Head of caudate nucleus (tissue), 42 donors: ENCODE measurements at regions not wholly inside any gene's neighbourhood (a gene's known extent, or its start where the extent isn't known, plus 50 kb on each side); places are given as distances from the start of the nearest gene placed in this dataset.

Experiments
- DNase-seq, 42 donors: peaks; one replicate each; pipeline versions ENCODE4 v3.0.0 to v3.0.0-alpha.2; 2020 to 2021; ENCODE audit warnings: mixed read lengths in 7 of 42
- intact Hi-C: fragments of 100-400 bp; cut with DNase I; formaldehyde crosslinking; loops from one replicate; pipeline ENCODE4 v1.15.0; 2022

- DNase-seq = no peak
- intact Hi-C loops = no loop called here
Measured at GRCh38 chr11:13862845-13863392, 99.6 kb upstream of the SPON1 start.

- intact Hi-C loops = no loop called here
- no peak for DNase-seq
Measured at GRCh38 chr11:13868710-13869397, 93.7 kb upstream of the SPON1 start.

GRCh38 chr11:13869398-13869886, 93.1 kb upstream of the SPON1 start:
- no peak for DNase-seq

GRCh38 chr11:13874597-13874996, 87.9 kb upstream of the SPON1 start:
- peak in 1 of 42 donors; percentile 9 for DNase-seq
- intact Hi-C loops = no loop called here

More at GRCh38 chr11:13869398-13869886, 93.1 kb upstream of the SPON1 start:
- intact Hi-C loops = no loop called here

- intact Hi-C loops = no loop called here
- DNase-seq = no peak
Measured at GRCh38 chr11:13875643-13876042, 86.9 kb upstream of the SPON1 start.

DNA sequence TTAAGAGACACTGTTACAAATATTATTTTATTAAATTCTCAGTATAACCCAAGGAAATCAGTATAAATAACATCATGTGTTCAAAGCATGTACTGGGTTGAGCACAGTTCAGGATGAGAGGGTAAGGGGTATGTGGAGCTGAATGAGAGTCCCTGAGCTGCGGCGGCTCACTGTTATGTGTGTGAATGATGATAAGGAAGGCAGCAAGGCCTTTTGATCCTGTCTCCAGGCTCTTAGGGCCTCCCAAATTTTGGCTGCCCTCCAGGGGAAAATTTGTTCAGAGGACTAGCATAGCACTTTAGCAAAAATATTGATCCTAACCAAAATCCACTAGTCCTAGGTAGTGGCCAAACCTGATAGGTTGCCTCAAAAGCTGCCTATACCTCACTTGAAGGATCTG, 86.1 kb upstream of the SPON1 start:
- intact Hi-C loops = no loop called here

GRCh38 chr11:13878077-13878476, 84.4 kb upstream of the SPON1 start:
- intact Hi-C loops = no loop called here
- DNase-seq = no peak

More for the DNA sequence above, 86.1 kb upstream of the SPON1 start:
- DNase-seq = no peak

- intact Hi-C loops = no loop called here
- no peak for DNase-seq
Measured at GRCh38 chr11:13880634-13881033, 81.9 kb upstream of the SPON1 start.

DNA sequence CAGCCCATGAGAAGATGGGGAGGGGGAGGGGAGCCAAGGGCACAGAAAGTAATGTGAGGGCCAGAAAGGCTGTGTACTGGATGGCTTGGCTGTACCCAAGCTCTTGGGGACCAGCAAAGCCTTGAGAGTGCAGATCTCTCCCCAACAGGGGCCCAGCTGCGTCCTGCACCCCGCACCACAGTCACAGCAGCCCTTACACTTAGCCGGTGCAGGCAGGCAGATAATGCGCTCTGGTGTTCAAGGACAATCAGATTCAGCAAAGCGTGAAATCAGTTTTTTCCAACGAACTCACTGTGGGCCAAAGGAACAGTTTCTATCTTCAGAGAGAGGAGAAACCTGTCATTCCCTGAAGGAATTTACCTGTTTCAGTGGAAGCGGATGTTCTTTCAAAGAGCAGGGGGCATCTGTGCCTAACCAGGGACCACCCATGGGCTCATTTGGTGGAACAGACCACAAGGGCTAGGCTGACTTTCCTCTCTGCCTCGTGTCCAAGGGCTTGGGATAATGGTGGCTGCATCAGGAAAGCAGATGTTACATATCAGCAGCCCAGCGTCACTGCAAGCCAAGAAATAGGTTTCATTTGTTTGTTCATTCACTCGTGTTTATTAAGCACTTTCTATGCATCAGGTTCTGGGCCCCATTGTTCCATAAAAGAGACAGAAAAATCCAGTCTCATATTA, 81.2 kb upstream of the SPON1 start:
- intact Hi-C loops = no loop called here
- DNase-seq = no peak

GRCh38 chr11:13883042-13883441, 79.5 kb upstream of the SPON1 start:
- intact Hi-C loops = no loop called here
- no peak for DNase-seq

GRCh38 chr11:13883589-13883988, 78.9 kb upstream of the SPON1 start:
- no peak for DNase-seq
- intact Hi-C loops = no loop called here

GRCh38 chr11:13884158-13884799, 78.2 kb upstream of the SPON1 start:
- DNase-seq = no peak
- intact Hi-C loops = no loop called here

GRCh38 chr11:13885083-13885482, 77.4 kb upstream of the SPON1 start:
- intact Hi-C loops = no loop called here
- no peak for DNase-seq

DNA sequence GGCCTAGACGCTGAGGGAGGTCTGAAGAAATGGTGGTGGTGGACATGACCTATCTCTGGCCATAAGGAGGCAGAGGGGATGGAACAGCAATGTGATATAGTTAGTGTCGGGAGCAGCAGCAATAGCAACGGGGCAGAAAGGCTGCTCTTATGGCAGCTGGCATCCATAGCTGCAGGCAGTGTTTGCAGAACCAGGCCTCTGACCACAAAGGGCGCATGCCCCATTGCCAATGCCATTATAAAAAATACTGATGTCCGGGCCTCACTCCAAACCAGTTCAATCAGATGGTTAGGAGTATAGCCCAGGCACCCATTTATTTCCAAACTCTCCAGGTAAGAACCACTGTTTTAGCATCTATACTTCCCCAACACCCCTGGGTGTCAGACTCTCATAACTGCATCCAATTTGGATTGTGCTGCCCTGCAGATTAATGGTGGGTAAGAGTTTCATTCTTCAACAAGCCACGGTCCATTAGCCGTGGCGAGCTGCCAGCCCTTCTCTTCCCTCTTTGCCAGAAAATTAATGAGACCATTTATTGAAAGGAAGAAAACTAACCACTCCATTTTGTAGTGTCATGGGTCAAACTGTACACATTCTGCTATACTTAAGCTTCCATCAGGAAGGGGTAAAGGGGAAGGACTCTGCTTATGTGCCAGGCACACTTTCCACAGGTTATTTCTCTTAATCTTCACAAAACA, 72.8 kb upstream of the SPON1 start:
- peak in 9 of 42 donors; percentile 11 to 54 (median 24) for DNase-seq
- intact Hi-C loops = no loop called here

- intact Hi-C loops = no loop called here
- DNase-seq = no peak
Measured at GRCh38 chr11:13891911-13892310, 70.6 kb upstream of the SPON1 start.

DNA sequence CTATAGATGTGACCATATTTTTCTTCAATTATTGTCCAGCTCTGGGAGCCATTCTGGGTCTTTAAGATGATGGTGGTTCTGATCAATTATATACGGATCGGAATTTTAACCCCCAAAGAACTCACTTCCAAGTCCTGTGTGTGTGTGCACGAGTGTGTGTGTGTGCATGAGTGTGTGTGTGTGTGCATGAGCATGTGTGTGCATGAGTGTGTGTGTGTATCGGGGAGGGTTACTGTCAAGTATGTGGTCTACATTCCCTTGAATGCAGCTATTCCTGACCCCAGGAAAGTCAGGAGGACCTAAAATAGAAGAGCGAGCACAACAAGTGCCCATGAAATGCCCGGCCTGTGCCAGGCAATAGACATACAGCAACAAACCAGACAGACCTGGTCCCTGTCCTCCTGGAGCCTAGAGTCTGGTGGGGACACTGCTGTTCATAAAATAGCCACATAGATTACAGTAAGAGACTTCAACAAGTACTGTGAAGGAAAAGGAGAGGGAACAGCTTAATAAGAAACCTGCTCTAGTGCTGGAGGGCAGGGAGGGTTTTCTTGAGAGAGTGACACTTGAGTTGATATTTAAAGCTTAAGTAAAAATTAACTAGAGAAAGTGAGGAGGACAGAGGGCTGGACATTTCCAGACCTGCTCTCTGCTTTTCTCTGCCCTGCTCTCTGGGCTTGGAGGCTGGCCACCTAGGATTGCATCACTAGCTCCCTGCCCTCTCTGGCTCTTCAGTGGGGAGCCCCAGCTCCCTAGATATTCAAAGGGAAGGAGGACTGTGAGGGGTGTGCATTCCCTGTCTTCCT, 66.1 kb upstream of the SPON1 start:
- no peak for DNase-seq
- intact Hi-C loops = no loop called here

DNA sequence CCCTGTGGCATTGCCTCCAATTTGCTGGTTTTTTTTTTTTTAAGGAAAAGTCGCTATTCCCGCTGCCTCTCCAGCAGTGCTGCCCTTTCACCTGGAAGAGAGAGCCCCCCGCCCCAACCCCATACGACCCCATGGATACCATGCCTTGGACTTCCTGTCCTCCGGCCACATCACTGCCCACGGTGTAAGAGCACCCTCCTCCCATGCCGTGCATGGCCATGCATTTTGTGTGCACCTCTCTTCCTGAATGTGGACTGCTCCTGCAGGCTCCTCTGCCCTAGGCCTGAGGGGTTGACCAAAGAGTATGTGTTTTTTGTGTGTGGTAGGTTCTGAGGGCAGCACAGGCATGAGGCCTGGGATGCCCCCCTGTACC, 65.6 kb upstream of the SPON1 start:
- intact Hi-C loops = no loop called here
- DNase-seq = no peak

DNA sequence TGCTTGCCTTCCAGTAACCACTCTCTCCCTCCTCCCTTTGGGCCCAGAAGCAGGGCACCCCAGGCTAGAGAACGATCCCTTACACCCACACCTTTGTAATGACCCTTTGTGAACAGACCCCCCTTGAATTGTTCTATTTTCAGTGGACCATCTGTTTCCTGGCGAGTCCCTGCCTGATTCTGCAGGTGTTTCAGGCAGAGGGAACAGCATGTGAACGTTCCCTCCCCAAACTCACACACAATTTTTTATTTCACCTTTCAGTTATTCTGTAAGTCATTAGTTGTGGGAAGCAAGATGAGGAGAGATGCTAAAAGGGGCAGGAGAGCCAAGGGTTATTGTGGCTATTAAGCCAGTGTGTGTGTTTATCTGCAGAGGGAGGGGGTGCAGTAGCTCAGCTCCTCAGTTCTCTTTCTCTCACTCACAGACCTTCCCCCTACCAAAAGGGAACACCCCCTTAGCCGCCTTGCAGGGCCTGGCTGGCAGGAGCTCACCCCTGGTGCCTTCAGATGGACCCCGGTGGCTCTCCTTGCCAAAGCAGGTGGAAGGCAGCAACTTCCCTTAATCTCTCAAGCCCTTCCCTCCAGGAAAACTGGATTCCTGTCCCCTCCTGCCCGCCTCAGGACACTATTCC, 64.8 kb upstream of the SPON1 start:
- no peak for DNase-seq
- intact Hi-C loops = no loop called here
